ENCODE measurements at regions not wholly inside any gene's neighbourhood (a gene's known extent, or its start where the extent isn't known, plus 50 kb on each side); places are given as distances from the start of the nearest gene placed in this dataset.

GRCh38 chr5:56591081-56591480 is 224.3 kb upstream of the MAP3K1 start:
- TF ChIP-seq CTCF (IDR thresholded peaks at IDR 0.05; ENCODE audit: poor library complexity, severe bottlenecking) (no peak), EZH2 (IDR thresholded peaks at IDR 0.05; ENCODE audit: borderline replicate concordance, insufficient read depth, low read length, poor library complexity, severe bottlenecking) (no peak), POLR2AphosphoS5 (IDR thresholded peaks at IDR 0.05) (no peak), RAD21 (conservative IDR thresholded peaks at IDR 0.05) (no peak), EP300 (conservative IDR thresholded peaks at IDR 0.05; ENCODE audit: poor library complexity, severe bottlenecking) (no peak), MXI1 (conservative IDR thresholded peaks at IDR 0.05; ENCODE audit: poor library complexity, severe bottlenecking) (no peak)
